NAMALWA (cell line): ENCODE measurements at regions not wholly inside any gene's neighbourhood (a gene's known extent, or its start where the extent isn't known, plus 50 kb on each side); places are given as distances from the start of the nearest gene placed in this dataset.

ENCODE experiments used
- DNase-seq: peaks from one replicate; pipeline ENCODE4 v3.0.0-alpha.2; 2015; ENCODE audit warnings: low spot score

DNA sequence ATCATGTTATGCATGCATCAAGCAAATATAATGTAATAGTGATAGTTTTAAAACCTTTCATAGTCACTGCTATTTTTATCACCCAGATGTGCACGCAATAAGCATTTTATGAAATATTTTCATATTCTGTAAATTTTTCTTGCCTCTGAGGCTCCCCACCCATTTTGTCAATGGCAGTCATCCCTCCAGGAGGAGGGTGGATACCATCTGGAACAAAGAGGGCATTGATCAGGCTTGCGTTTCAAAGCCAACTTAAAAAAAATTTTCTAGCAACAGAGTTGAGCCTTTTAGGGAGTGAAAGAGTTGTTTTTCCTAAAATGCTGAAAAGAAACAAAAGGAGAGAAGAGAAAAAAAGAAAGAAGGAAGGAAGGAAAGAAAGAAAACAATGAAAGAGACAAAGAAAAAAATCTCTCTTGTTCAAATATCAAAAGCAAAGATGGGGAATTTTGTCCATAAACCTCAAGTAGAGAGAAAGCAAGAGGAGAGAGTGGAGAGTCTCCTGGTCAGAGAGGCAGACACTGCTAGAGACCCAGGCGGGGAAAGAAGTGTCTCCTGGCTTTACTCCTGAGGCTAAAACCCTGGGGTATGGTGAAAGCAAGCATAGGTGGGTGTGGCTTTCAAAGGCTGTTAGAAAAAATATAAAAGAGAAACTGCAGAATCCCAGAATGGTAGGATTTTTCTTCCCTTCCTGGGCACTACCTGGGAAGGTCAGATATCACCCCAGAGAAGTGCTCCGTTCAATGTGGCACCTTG is 63.6 kb upstream of the KLF12 start:
- DNase-seq: no peak

DNA sequence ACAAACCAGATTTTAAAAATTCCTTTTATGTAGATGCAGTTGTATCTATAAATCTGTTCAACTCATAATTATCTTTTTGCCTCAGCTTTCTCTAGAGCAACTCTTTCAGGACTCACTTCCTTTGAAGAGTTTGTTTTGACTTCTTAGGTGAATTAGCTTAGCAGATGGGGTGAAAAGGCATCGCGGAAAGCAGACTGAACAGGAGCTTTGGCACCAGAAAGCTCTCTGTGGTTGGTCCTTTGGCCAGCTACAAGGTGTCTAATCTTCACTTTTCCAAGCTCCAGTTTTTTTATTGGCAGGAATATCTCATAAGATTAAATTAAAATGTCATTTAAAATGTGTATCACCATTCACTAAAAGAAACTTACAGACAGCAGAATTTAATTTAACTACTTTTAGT is 60.6 kb upstream of the KLF12 start:
- no peak for DNase-seq

DNA sequence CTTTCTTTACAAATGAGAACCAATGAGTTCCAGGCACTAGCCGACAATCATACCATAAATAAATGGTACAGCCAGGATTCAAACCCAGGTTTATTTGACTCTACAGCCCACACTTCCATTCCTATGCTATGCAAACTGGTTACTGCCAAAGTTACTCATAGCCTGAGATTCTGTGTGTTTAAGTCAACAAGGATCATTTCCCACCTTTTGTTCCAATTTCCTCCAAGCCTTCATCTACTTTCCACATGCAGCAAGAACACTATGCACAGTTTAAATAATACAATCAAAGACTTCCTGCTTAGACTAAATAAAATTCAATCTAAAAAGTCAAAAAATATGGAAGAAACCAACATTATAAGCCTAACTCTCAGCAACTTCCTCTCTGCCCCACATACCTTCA is 59.2 kb upstream of the KLF12 start:
- DNase-seq: no peak

DNA sequence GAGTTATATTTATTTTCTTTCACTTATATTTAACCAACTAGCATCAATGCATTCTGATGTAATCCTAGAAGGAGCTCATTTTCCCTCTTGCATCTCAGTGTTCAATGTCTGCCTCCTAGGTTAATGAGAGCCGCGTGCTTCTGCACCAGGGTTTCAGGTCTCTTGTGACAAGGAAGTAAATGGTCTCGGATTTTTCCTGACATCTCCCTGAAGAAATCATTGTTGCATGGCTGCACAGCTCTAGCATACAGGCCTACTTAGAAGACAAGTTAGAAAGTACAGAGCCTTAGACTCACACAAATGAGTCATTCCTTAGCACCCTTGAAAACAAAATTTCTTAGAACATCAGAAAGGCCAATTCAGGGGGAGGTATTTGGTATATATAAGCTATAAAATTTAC is 57.2 kb upstream of the KLF12 start:
- no peak for DNase-seq

DNA sequence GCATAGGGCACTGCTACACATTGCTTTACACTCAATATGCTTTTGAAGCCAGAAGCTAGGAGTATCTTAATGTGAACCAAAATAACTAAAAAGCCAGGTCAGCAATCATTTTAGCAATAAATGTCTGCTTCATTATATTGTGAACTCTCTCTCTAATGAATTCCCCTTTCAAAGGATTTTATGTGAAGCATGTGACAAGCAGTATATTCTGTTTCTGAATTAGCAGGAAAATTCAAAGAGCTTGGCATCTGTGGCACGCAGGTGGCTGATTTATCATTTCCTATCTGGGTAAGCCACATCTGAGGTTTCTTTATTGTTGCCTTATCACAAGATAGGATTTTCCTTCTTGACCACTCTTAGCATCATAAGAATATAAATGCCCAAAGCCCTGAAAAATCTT is 56.8 kb upstream of the KLF12 start:
- no peak for DNase-seq

DNA sequence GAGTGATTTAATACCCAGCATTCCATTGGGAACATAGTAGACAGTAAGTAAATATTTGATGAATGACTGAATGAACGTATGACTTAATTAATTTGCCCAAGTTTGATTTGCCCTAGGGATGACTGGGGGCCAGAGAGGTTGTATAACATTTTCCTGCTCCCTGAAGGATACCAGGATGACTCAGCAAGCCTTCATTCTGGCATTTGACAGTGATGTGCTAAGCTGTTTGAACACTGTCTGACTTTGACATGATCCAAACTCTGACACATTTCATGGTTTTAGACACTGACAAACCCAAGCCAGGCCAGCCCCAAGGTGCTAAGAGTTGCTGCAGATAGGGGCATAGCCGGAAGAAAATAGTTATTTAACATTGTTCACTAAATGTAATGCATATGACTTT is 53.4 kb upstream of the KLF12 start:
- DNase-seq: no peak

DNA sequence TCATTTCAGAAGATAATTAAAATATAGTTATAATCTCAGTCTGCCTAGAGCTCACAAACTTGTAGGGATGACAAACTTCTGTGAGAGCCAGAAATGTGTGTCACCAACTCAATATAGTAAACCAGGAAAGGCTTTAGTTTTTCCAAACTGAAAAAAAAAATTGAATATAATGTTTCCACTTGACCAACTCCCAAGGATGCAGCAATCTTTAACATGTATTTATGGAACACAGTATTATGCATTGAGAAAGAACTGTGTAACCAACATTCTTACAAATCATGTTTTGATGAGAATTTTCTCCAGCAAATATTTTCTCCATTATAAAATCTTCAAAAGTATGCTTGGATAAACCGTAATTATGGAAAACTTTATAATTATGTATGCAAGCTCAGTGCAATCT is 50.1 kb upstream of the KLF12 start:
- no peak for DNase-seq
